HG03354 (cell line): ENCODE measurements at regions not wholly inside any gene's neighbourhood (a gene's known extent, or its start where the extent isn't known, plus 50 kb on each side); places are given as distances from the start of the nearest gene placed in this dataset.

Source experiments
- ATAC-seq: cut with Tn5 transposase; IDR thresholded peaks from one replicate; pipeline ENCODE4 v1.9.1; 2021; ENCODE audit warnings: mild to moderate bottlenecking; ENCODE audit not compliant: unreplicated experiment, poor library complexity, severe bottlenecking

DNA sequence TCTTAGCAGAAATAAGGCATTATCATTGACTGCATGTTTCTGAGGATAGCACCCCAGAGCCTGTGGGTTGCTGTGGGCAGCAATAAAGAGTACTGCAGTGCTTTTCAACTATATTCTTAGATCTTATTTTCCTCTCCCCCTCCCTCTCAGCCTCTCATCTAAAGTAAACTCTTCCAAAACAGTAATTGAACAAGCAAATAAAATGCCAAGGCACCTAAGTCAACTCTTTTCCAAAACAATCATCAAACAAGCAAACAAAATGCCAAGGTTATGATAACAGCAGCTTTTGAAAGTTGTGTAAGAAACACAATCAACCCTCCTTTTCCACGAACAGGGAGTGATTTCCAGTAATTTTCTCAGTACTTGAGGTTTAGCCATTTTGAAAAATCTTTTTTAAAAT is 1542.6 kb downstream of the AACS start:
- ATAC-seq: no peak

DNA sequence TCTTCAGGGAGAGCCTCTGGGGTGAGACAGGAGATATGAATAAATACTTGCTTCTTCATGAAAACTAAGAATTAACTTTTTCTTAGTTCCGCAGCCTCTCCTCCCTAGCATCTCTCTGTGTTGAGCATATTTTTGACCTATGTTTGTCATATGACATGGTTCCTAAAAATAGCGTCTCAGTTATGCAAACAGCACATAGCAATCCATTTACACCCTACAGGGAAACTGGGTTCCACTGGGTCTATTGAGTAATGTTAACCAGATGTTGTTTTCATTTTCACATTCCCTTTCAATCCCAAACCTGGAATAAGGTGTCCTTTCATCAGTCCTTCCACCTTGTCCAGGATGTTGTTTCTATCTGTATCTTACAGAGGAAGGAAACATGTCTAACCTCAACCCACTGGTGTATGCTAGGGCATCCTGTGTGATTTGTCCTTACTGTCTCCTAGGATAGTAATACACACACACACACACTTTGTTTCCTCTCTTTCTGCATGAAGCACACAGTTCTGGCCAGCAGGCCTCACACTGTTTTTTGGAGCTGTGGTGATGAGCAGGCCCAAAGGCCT is 1543.5 kb downstream of the AACS start:
- no peak for ATAC-seq

DNA sequence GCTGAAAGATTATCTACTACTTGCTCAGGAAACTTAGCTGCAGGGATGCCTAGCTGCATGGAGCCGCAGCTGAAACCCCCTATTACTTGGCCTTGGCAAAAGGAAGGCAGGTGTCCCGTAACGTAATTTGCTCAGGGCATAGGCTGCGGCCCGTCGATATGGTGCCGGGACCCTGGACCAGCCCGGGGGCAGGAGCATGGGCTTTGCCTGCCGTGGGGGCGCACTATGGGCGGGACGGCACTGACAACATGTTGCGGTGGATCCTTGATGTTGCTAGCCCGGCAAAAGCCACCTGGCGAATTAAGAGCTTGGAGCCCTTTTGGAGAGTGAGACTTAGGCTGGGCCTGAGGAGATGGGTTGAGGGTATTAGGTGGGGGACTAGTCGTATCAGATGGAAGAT is 1551.2 kb downstream of the AACS start:
- ATAC-seq: no peak

DNA sequence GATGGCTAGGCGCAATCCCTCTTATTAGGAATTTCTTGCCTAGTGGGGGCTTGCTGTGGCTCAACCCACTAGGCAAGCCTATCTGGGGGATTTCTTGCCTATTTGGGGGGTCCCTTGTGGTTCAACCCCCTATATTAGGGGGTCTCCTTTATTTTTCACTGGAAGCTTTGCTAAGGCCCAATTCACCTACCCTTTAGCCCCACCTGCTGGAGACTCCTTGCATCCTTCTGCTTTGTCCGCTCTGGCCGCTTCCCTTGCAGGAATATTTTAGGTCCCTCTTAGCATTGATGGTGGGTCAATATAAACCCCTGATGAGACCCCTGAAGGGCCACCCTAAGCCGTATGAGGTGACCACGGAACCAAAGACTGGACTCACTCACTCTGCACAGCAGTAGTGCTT is 1552.1 kb downstream of the AACS start:
- no peak for ATAC-seq

DNA sequence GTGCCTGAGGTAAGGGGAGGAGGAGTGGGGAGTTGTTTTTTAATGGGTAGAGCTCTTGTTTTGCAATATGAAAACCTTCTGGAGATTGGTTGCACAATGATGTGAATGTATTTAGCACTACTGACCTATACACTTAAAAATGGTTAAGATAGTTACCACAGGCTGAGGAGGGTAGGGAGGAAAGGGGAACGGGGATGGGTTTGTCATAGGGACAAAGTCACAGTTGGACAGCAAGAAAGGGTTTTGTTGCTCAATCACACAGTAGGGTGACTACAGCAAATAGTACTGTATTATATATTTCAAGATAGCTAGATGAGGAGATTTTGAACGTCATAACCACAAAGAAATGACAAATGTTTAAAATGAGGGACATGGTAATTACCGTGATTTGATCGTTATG is 1562.4 kb downstream of the AACS start:
- no peak for ATAC-seq

DNA sequence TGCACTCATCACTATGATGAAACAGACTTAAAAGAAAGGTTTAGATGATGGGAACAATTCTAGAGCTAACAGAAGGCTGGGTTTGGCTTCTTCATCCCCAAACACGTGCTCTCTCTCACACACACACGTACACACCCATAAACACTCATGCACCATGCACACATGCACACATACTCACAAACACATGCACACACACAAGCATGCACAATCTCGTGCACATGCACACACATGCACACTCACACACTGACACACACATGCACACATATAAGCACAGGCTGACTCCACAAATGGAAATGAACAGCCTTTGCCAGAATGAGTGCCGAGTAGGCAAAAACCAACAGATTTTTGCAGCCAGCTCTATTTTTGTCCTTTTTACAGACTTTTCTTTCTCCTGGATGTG is 1571.6 kb downstream of the AACS start:
- no peak for ATAC-seq

DNA sequence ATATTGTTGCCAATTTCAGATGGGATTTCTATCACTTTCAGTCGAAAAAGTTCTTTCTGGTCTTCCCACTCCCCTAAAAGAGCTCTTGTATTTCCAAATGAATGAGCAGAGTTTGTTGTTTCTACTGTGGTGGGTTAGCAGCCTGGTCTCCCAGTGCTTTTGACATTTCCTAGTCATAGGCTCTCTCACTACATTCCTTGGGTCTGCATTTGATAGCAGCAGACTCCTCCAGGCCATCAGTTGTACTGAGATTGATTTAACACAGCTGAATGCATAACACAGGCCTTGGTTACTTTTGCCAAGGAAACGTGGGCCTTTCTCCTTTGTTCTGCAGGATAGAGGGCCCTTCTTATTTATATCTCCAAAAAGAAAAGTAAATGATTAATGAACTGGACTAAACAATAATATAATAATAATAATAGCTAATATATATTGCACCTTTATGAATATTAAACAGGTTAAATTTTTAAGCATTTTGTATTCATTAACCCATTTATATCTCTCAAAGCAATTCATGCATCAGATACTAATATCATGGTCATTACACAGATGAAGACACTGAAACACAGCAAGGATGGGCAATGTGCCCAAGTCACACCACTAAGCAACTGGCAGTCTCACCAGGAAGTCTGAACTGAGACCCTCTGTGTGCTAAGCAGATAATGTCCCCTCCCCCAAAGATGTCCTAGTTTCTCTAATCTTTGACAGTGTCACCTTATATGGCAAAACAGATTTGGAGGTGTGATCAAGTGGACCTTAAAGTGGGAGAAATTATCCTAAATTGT is 1579.2 kb downstream of the AACS start:
- ATAC-seq: no peak

DNA sequence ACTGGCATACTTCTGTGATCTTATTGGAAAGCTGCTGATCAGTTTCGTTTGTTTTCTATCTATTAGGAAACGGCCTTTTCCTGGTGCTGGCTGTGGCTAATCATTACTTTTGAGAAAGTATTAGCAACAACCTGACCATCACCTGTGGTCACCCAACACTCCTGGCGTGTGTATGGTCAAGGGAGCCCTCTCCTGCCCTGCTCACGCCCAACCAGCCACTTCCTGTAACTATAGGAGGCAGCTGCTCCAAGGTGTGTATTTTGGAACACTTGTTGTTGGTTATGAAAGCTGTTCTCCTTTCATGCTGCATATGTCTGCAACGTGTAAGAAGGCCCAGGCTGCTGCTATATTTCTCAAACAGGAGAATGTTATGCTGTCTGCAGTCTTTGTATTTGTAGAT is 1582.8 kb downstream of the AACS start:
- ATAC-seq: no peak

DNA sequence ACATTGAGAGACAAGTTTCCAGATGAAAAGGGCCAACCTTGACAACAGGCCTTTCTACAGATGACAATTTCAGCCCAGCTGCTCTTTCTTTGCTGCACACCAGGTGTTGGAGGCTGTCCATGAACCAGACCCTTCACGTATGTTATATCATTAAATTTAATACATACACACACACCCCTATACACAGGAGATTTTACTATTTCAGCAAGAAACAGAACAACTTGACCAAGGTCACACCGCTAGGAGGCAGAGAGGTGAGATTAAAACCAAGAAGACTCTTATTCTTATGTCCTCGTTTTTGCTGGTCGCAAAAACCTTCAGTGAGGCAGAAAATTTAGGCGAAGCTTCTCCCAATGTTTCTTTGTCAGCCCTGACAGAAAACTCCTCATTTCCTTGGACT is 1585.9 kb downstream of the AACS start:
- ATAC-seq: no peak

DNA sequence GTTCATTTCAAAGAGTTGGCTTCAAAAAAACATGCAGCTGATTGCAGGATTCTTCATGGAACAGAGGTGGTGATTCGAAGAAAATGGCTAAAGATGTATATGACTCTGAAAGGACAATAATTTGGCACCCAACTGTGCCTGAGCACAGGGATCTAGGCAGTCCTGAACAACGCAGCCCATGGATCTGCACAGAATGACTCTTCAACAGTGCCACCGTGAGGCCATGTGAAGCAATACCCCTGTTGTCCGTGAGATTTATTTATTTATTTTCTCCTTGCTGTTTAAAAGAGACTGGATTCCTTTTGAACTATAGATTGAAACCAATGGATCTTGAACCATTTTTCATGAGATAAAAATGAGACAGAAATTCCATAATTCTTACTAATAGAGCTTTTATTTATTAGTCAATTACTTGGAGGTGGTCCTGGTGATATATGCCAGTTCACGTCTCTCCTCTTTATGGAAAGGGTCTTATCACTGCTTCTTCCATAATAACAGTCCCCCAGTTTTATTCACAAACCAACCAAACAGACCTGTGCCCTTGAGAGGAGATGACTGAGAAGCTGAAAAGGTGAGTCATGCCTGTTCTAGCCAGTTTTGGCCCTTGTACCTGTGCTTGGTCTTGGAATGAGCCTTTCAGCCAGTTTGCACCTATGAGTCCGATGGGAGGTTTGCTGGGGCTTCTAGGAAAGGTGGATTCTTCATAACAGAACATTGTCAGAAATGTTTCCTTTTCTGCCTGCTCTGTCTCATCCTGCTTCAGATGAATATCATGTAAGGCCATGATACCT is 1598.3 kb downstream of the AACS start:
- ATAC-seq: no peak

DNA sequence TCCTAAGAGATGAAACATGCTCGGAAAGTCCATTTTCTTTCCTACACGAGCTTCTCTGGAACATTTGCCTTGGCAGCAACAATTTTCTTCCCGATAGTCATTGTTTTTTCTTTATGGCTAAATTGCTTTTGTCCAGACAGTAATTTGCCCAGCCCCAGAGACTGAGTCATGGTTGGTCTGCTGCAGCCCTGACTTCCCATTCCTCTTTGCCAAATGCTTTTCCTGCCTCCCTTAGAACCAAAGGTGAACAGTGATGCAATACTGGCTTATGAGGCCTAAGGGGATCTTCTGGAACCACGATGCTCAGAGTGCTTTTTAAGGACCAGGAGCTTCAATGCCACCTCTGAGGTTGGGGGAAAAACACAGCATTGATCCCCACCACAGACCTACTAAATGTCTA is 1599.6 kb upstream of the TMEM132C start:
- ATAC-seq: no peak

DNA sequence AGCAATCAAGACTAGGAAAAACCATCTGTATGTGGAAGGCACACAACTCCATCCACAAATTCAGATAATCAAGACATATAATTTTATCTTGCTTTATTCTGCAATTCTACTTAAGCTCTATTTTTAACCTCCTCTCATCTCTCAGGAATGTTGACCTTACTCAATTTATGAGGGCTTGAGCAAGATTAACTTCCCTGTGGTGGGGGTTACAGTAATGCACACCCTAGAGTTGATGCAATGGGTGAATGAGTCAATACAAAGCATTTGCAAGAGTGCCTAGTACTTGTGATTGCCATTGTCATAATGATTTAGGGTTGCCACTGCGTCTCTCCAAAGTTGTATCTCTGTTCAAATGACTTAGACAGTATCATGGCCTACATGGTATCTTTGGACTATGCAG is 1598.4 kb upstream of the TMEM132C start:
- ATAC-seq: no peak

DNA sequence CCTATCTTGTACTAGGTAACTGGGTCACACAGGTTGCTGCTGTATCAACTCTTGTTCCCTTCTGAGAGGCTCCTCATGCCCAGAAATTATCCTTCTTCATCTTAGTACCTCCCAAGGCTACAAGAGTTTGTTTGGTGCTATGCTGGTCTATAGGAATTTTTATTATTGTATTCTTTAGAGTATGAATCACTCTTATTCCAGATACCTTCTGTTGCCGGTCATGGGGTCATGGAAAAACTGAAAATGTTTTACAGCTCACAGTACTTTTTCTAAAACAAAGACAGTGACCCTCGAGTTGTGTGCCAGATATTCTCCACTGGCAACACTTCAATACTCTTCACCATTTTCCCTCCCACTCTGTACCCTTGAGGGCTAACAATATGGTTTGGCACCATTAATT is 1598.0 kb upstream of the TMEM132C start:
- no peak for ATAC-seq

DNA sequence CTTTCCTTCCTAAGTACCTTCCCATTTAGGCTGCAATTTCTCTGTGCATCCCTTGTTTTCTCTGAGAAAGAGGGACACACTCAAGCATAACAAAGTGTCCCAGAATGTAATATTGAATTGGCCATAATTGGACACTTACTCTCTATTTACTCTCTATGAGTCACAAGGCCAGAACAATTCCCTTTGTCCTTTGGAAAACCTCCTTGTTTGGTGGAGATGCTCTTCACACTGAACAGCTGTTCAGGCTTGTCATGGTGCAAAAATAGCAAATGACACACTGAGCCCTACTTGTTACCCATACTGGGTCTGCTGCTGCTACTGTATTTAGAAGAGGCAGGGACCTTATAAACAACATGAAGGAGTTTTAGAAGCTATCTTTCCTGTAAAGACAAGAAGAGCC is 1590.5 kb upstream of the TMEM132C start:
- no peak for ATAC-seq

DNA sequence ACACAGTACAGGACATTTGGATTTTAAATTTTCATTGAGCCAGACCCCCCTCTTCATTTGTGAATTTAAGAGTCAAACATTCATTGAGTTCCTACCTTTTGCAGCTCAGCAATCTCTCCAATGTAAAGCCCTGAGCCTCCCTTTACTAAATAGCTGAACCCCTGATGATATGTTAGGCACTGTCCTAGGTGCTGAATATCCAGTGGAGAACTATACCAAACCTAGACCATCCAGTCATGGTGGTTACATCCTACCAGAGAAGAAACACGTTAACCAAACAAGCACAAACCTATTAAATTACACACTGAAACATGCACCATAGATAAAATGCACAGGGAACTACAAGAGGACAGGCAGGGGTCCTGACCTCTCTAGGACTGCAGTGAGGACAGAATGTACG is 1585.3 kb upstream of the TMEM132C start:
- ATAC-seq: no peak

DNA sequence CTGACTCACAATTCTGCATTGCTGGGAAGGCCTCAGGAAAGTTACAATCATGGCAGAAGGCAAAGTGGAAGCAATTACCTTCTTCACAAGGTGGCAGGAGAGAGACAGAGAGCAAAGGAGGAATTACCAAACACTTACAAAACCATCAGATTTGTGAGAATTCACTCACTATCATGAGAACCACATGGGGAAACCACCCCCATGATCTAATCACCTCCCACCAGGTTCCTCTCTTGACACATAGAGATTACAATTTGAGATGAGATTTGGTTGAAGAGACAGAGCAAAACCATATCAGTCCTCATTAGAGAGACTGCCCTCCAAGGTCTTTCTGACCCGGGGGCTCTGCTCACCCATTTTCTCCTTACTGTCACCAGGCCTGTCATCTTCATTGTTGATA is 1582.3 kb upstream of the TMEM132C start:
- no peak for ATAC-seq

DNA sequence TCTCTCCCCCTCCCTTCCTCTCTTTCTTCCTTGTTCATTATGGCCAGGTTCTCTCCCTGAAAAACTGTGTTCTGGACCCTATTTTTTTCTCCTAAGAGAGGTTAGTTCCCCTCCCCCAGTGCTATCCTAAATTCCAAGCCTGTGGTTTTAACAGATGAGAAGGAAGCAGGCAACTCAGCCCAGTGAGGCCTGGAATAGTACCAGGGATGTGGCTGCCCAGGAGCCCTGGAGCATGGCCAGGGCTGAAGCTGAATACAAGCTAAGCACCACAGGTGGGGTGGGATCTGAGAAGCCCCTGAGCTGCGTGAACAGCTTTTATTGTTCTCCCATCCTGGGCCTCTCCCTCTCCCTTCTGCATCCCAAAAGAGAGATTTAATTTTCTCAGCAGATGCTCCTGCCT is 1581.3 kb upstream of the TMEM132C start:
- ATAC-seq: no peak

DNA sequence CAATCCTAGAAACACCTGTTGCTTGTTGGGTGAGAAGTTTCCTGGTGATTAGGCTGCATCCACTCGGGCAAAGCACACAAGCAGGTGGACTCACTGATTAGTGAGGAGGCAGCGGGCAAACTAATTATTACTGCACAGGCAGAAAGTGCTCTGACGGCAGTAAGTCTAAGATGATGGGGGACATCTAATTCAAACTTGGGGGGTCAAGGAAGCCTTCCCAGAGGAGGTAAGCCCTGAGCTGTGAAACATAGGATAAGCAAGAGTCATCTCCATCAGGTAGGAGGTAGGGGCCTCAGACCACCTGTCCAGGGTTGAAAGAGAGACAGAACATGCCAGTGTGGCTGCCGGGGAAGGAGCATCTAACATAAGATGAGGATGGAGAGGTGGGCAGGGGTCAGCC is 1578.4 kb upstream of the TMEM132C start:
- ATAC-seq: no peak

DNA sequence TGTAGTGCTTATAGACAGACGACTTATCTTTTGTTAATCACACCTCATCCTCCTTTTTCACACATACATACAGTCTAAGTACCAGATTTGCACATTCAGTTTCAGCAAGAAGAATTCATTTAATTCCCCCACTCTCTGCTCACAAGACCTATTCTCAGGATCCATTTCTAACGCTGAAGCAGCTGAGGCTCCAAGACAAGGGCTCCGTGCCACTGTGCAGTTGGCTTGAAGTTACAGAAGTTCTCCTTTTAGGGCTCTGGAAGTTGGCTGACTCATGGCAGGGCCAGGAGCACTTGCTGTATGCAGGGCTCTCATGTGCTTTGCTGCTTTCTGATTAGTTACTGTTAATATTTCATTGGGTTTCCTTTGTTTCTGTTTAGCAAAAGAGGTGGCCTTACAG is 1566.9 kb upstream of the TMEM132C start:
- ATAC-seq: no peak

DNA sequence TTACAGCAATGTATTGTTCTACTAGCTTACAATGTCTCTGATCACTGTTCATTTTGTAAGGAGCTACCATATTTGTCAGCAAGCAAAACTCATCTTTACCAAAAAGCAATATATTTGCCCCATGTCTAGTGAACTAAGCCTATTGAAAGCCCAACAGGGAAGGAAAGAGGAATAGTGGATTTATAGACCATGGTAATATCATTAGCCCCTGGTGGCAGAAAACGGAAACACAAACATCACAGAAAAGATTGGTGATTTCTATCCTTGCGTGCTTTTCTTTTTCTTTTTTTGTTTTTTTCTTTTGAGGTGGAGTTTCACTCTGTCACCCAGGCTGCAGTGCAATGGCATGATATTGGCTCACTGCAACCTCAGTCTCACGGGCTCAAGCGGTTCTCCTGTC is 1562.4 kb upstream of the TMEM132C start:
- ATAC-seq: no peak

DNA sequence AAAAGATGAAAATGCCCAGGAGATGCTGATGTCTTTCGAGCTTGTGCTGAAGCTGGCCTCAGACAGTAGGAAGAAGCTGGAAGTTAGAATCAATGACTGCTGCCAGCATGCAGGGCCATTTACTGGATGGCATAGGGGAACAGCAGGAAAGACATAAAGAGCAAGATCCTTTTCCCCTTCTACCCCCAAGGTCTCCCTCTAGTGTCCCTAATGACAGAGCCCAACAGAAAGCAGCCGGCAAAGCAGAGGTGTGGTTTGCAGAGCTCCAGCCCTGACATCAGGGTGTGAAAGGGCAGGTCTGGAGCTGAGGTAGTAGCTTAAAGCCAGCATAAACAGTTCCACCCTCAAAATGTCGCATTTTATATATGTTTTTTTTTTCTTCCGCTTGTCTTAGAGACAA is 1560.7 kb upstream of the TMEM132C start:
- no peak for ATAC-seq
